Liver (tissue), 8 donors: ENCODE measurements at regions not wholly inside any gene's neighbourhood (a gene's known extent, or its start where the extent isn't known, plus 50 kb on each side); places are given as distances from the start of the nearest gene placed in this dataset.

ENCODE experiments used
- DNase-seq: peaks from one replicate; pipeline ENCODE4 v3.0.0-alpha.2; 2017; ENCODE audit warnings: low spot score
- H3K27ac ChIP-seq, 2 donors: one replicate each; pipeline ENCODE4 v1.7.0; 2013; ENCODE audit warnings: inconsistent platforms in 2 of 2, low read length in 2 of 2, control low read depth in 1 of 2, low read depth in 1 of 2, mild to moderate bottlenecking in 1 of 2
- H3K27me3 ChIP-seq, 4 donors: one replicate each; pipeline versions ENCODE4 v1.6.1 to v1.7.0; 2013; ENCODE audit warnings: low read length in 3 of 4, inconsistent platforms in 1 of 4, mild to moderate bottlenecking in 1 of 4, moderate library complexity in 1 of 4; ENCODE audit not compliant: control insufficient read depth in 4 of 4, insufficient read depth in 4 of 4
- H3K36me3 ChIP-seq, 4 donors: one replicate each; pipeline versions ENCODE4 v1.6.1 to v1.7.0; 2013; ENCODE audit warnings: low read length in 3 of 4, mild to moderate bottlenecking in 3 of 4, low read depth in 1 of 4, moderate library complexity in 1 of 4; ENCODE audit not compliant: control insufficient read depth in 4 of 4, insufficient read depth in 3 of 4
- H3K4me1 ChIP-seq, 4 donors: one replicate each; pipeline versions ENCODE4 v1.6.1 to v1.7.0; 2013; ENCODE audit warnings: low read length in 3 of 4, mild to moderate bottlenecking in 3 of 4, moderate library complexity in 1 of 4; ENCODE audit not compliant: control insufficient read depth in 4 of 4, insufficient read depth in 4 of 4
- H3K4me3 ChIP-seq, 3 donors: one replicate each; pipeline versions ENCODE4 v1.6.1 to v1.7.0; 2013; ENCODE audit warnings: low read length in 3 of 3, control low read depth in 1 of 3, low read depth in 1 of 3, mild to moderate bottlenecking in 1 of 3
- H3K9ac ChIP-seq, 2 donors: one replicate each; pipeline ENCODE4 v1.7.0; 2013; ENCODE audit warnings: low read length in 2 of 2, mild to moderate bottlenecking in 2 of 2, moderate library complexity in 2 of 2, control low read depth in 1 of 2, low read depth in 1 of 2
- H3K9me3 ChIP-seq, 4 donors: one replicate each; pipeline versions ENCODE4 v1.6.1 to v1.7.0; 2013; ENCODE audit warnings: low read length in 3 of 4; ENCODE audit not compliant: control insufficient read depth in 4 of 4
- FOXA1 ChIP-seq: IDR thresholded peaks from 2 replicates; pipeline ENCODE4 v1.6.1; 2016; ENCODE audit warnings: antibody characterized with exemption
- FOXA2 ChIP-seq: IDR thresholded peaks from 2 replicates; pipeline ENCODE4 v1.6.1; 2016; ENCODE audit warnings: antibody characterized with exemption
- GABPA ChIP-seq, 2 donors: IDR thresholded peaks in 1 of 2; conservative IDR thresholded peaks in 1 of 2; 2 replicates each; pipeline ENCODE4 v1.6.1; 2016; ENCODE audit warnings: antibody characterized with exemption in 2 of 2, mild to moderate bottlenecking in 1 of 2, moderate library complexity in 1 of 2
- HNF4A ChIP-seq, 2 donors: conservative IDR thresholded peaks; 2 replicates each; pipeline ENCODE4 v1.6.1; 2016; ENCODE audit warnings: antibody characterized with exemption in 2 of 2, mild to moderate bottlenecking in 2 of 2
- HNF4G ChIP-seq: IDR thresholded peaks from 2 replicates; pipeline ENCODE4 v1.6.1; 2016; ENCODE audit warnings: antibody characterized with exemption
- JUND ChIP-seq, 2 donors: IDR thresholded peaks; 2 replicates each; pipeline ENCODE4 v1.6.1; 2016; ENCODE audit warnings: antibody characterized with exemption in 2 of 2
- NR2F2 ChIP-seq: IDR thresholded peaks from 2 replicates; pipeline ENCODE4 v1.6.1; 2016; ENCODE audit warnings: antibody characterized with exemption
- RAD21 ChIP-seq, 2 donors: IDR thresholded peaks; 2 replicates each; pipeline ENCODE4 v1.6.1; 2016; ENCODE audit warnings: antibody characterized with exemption in 2 of 2, mild to moderate bottlenecking in 2 of 2
- RXRA ChIP-seq, 2 donors: IDR thresholded peaks; 2 replicates each; pipeline ENCODE4 v1.6.1; 2017 to 2018; ENCODE audit warnings: antibody characterized with exemption in 2 of 2, mild to moderate bottlenecking in 1 of 2
- SP1 ChIP-seq: IDR thresholded peaks from 2 replicates; pipeline ENCODE4 v1.6.1; 2018; ENCODE audit warnings: antibody characterized with exemption, mild to moderate bottlenecking
- TAF1 ChIP-seq: conservative IDR thresholded peaks from 2 replicates; pipeline ENCODE4 v1.6.1; 2016; ENCODE audit warnings: antibody characterized with exemption, mild to moderate bottlenecking
- YY1 ChIP-seq: IDR thresholded peaks from 2 replicates; pipeline ENCODE4 v1.6.1; 2016; ENCODE audit warnings: antibody characterized with exemption, mild to moderate bottlenecking
- WGBS: extraction: QIAGEN DNeasy Blood & Tissue Kit; methylation state at CpG from one replicate; pipeline ENCODE4 v1.1.7; 2013; 5-methylcytosine and 5-hydroxymethylcytosine counted together
- TF ChIP-seq, protein P1 (sequence below): fragments of 150-350 bp; IDR thresholded peaks from 2 replicates; pipeline ENCODE4 v1.5.1; 2017; ENCODE audit warnings: improper control_type of control experiment, low read depth, low read length; ENCODE audit not compliant: missing input control
- TF ChIP-seq, protein P2 (sequence below): IDR thresholded peaks from 2 replicates; pipeline ENCODE4 v1.6.1; 2016; ENCODE audit warnings: antibody characterized with exemption
- TF ChIP-seq, protein P3 (sequence below): IDR thresholded peaks from 2 replicates; pipeline ENCODE4 v1.6.1; 2016; ENCODE audit warnings: antibody characterized with exemption, mild to moderate bottlenecking
- TF ChIP-seq, protein P4 (sequence below): IDR thresholded peaks from 2 replicates; pipeline ENCODE4 v1.6.1; 2016; ENCODE audit warnings: antibody characterized with exemption
- TF ChIP-seq, protein P5 (sequence below): IDR thresholded peaks from 2 replicates; pipeline ENCODE4 v1.6.1; 2016; ENCODE audit warnings: antibody characterized with exemption
- donor health status: healthy.
- donor health status: healthy.
- donor health status: healthy.
- donor health status: healthy.
- donor health status: healthy.

GRCh38 chr6:131356161-131356560, 216.9 kb upstream of the ARG1 start:
- H3K4me1 ChIP-seq: no peaks in the 10 kb centered on the region
- H3K9ac ChIP-seq: no peak overlapping the region
- DNase-seq: no peak
- H3K36me3 ChIP-seq: no peaks in the 10 kb centered on the region
- no peaks in the 10 kb centered on the region for H3K27me3 ChIP-seq
- no peak overlapping the region for H3K4me3 ChIP-seq
- no peaks in the 10 kb centered on the region for H3K9me3 ChIP-seq
- WGBS: 83% methylated on average over 2 of the region's 2 CpGs
- H3K27ac ChIP-seq: no peak overlapping the region
- no peak for TF ChIP-seq JUND (IDR thresholded peaks at IDR 0.05)

- H3K4me3 ChIP-seq: no peak overlapping the region
- H3K27me3 ChIP-seq: no peaks in the 10 kb centered on the region
- TF ChIP-seq NR2F2 (no peak), RAD21 (IDR thresholded peaks at IDR 0.05) (no peak), GABPA (IDR thresholded peaks at IDR 0.05 in 1 of 2, conservative IDR thresholded peaks at IDR 0.05 in 1 of 2) (no peak), HNF4A (conservative IDR thresholded peaks at IDR 0.05) (no peak), YY1 (no peak), FOXA2 (no peak), RXRA (IDR thresholded peaks at IDR 0.05) (no peak), HNF4G (no peak), SP1 (no peak)
- TF ChIP-seq, protein P1, sequence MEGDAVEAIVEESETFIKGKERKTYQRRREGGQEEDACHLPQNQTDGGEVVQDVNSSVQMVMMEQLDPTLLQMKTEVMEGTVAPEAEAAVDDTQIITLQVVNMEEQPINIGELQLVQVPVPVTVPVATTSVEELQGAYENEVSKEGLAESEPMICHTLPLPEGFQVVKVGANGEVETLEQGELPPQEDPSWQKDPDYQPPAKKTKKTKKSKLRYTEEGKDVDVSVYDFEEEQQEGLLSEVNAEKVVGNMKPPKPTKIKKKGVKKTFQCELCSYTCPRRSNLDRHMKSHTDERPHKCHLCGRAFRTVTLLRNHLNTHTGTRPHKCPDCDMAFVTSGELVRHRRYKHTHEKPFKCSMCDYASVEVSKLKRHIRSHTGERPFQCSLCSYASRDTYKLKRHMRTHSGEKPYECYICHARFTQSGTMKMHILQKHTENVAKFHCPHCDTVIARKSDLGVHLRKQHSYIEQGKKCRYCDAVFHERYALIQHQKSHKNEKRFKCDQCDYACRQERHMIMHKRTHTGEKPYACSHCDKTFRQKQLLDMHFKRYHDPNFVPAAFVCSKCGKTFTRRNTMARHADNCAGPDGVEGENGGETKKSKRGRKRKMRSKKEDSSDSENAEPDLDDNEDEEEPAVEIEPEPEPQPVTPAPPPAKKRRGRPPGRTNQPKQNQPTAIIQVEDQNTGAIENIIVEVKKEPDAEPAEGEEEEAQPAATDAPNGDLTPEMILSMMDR: no peak
- TF ChIP-seq, protein P2, sequence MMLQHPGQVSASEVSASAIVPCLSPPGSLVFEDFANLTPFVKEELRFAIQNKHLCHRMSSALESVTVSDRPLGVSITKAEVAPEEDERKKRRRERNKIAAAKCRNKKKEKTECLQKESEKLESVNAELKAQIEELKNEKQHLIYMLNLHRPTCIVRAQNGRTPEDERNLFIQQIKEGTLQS: no peak
- TF ChIP-seq, protein P3, sequence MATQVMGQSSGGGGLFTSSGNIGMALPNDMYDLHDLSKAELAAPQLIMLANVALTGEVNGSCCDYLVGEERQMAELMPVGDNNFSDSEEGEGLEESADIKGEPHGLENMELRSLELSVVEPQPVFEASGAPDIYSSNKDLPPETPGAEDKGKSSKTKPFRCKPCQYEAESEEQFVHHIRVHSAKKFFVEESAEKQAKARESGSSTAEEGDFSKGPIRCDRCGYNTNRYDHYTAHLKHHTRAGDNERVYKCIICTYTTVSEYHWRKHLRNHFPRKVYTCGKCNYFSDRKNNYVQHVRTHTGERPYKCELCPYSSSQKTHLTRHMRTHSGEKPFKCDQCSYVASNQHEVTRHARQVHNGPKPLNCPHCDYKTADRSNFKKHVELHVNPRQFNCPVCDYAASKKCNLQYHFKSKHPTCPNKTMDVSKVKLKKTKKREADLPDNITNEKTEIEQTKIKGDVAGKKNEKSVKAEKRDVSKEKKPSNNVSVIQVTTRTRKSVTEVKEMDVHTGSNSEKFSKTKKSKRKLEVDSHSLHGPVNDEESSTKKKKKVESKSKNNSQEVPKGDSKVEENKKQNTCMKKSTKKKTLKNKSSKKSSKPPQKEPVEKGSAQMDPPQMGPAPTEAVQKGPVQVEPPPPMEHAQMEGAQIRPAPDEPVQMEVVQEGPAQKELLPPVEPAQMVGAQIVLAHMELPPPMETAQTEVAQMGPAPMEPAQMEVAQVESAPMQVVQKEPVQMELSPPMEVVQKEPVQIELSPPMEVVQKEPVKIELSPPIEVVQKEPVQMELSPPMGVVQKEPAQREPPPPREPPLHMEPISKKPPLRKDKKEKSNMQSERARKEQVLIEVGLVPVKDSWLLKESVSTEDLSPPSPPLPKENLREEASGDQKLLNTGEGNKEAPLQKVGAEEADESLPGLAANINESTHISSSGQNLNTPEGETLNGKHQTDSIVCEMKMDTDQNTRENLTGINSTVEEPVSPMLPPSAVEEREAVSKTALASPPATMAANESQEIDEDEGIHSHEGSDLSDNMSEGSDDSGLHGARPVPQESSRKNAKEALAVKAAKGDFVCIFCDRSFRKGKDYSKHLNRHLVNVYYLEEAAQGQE: no peak
- no peak for DNase-seq
- no peaks in the 10 kb centered on the region for H3K9me3 ChIP-seq
- no peak overlapping the region for H3K27ac ChIP-seq
- H3K9ac ChIP-seq: no peak overlapping the region
- H3K4me1 ChIP-seq: no peaks in the 10 kb centered on the region
- no peaks in the 10 kb centered on the region for H3K36me3 ChIP-seq
- WGBS: 92% methylated on average over 2 of the region's 2 CpGs
Observed at GRCh38 chr6:131357501-131357900, 215.5 kb upstream of the ARG1 start.

GRCh38 chr6:131362070-131362469, 211.0 kb upstream of the ARG1 start:
- no peak overlapping the region for H3K4me3 ChIP-seq
- no peaks in the 10 kb centered on the region for H3K27me3 ChIP-seq
- H3K4me1 ChIP-seq: peaks cover 2 to 7% (median 5%) of the 10 kb centered on the region in 4 donors
- WGBS: 67% methylated on average over 4 of the region's 4 CpGs
- no peak overlapping the region for H3K27ac ChIP-seq
- DNase-seq: no peak
- H3K9ac ChIP-seq: no peak overlapping the region
- H3K9me3 ChIP-seq: no peaks in the 10 kb centered on the region
- no peaks in the 10 kb centered on the region for H3K36me3 ChIP-seq
- TF ChIP-seq RAD21 (IDR thresholded peaks at IDR 0.05) (no peak), FOXA2 (no peak), RXRA (IDR thresholded peaks at IDR 0.05) (no peak), HNF4G (no peak), TAF1 (no peak), GABPA (IDR thresholded peaks at IDR 0.05 in 1 of 2, conservative IDR thresholded peaks at IDR 0.05 in 1 of 2) (no peak), NR2F2 (no peak), FOXA1 (no peak), YY1 (no peak), JUND (IDR thresholded peaks at IDR 0.05) (no peak)
- TF ChIP-seq, protein P4, sequence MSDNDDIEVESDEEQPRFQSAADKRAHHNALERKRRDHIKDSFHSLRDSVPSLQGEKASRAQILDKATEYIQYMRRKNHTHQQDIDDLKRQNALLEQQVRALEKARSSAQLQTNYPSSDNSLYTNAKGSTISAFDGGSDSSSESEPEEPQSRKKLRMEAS: no peak
- TF ChIP-seq, protein P5, sequence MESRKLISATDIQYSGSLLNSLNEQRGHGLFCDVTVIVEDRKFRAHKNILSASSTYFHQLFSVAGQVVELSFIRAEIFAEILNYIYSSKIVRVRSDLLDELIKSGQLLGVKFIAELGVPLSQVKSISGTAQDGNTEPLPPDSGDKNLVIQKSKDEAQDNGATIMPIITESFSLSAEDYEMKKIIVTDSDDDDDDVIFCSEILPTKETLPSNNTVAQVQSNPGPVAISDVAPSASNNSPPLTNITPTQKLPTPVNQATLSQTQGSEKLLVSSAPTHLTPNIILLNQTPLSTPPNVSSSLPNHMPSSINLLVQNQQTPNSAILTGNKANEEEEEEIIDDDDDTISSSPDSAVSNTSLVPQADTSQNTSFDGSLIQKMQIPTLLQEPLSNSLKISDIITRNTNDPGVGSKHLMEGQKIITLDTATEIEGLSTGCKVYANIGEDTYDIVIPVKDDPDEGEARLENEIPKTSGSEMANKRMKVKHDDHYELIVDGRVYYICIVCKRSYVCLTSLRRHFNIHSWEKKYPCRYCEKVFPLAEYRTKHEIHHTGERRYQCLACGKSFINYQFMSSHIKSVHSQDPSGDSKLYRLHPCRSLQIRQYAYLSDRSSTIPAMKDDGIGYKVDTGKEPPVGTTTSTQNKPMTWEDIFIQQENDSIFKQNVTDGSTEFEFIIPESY: no peak
- TF ChIP-seq, protein P3: no peak
